HCT116 (cell line): ENCODE measurements at regions not wholly inside any gene's neighbourhood (a gene's known extent, or its start where the extent isn't known, plus 50 kb on each side); places are given as distances from the start of the nearest gene placed in this dataset.

Experiments used
- ATAC-seq: fragments of 200-7000 bp; cut with Tn5 transposase; 2 replicates; pipeline ENCODE4 v1.9.1; 2020; ENCODE audit warnings: mild to moderate bottlenecking, moderate library complexity
- BruUV-seq: library from RNA; stranded (reverse); fragments of 400-500 nt; replicated peaks from 2 replicates; lab custom pipeline; 2021; lab: Mats Ljungman, UMichigan
- CTCF ChIA-PET: fragments of 300-600 bp; sonication (Branson Sonifier 250); formaldehyde crosslinking; loops from one replicate; lab custom pipeline; 2021; ENCODE audit warnings: antibody characterized with exemption; lab: Charles Lee
- POLR2A ChIA-PET: fragments of 300-600, 350-600 bp; sonication (Branson Sonifier 250); formaldehyde crosslinking; loops from one replicate; lab custom pipeline; 2021; ENCODE audit warnings: antibody characterized with exemption; lab: Charles Lee
- RAD21 ChIA-PET, 2 experiments: fragments of 300-600 bp; sonication (Branson Sonifier 250); formaldehyde crosslinking; loops; one replicate each; lab custom pipeline; 2023; ENCODE audit warnings: low total read pairs in 2 of 2; ENCODE audit not compliant: uncharacterized antibody in 2 of 2, unreplicated experiment in 2 of 2, low non-redundant PET in 1 of 2; lab: Charles Lee
- DNase-seq: peaks from one replicate; pipeline ENCODE4 v3.0.0-alpha.2; 2010; ENCODE audit warnings: low read depth, low spot score
- H2AFZ ChIP-seq: fragments of 200-600 bp; shearing (Covaris generic), sonication (generic); 2 replicates; pipeline ENCODE4 v1.6.1; 2017; ENCODE audit warnings: low read depth, mixed run types, mixed read lengths, antibody characterized with exemption, low read length; ENCODE audit not compliant: poor library complexity, severe bottlenecking
- H3K27ac ChIP-seq: 2 replicates; pipeline ENCODE4 v1.5.1; 2012; ENCODE audit warnings: low read depth, low read length
- H3K27me3 ChIP-seq: fragments of 200-600 bp; sonication (generic); 2 replicates; pipeline ENCODE4 v1.6.1; 2016; ENCODE audit warnings: mixed run types, low read length, mixed read lengths; ENCODE audit not compliant: insufficient read depth
- H3K36me3 ChIP-seq, 2 experiments: fragments of 200-500 bp in 1 of 2; fragments of 200-600 bp in 1 of 2; sonication (Bioruptor generic) in 1 of 2; sonication (generic) in 1 of 2; 2 replicates each; pipeline versions ENCODE4 v1.5.1 to v1.6.1; 2014 to 2016; ENCODE audit warnings: low read length in 2 of 2, inconsistent platforms in 1 of 2, mixed read lengths in 1 of 2, mixed run types in 1 of 2; ENCODE audit not compliant: insufficient read depth in 2 of 2, control insufficient read depth in 1 of 2
- H3K4me1 ChIP-seq, 2 experiments: fragments of 200-600 bp in 1 of 2; sonication (generic) in 1 of 2; 2 replicates each; pipeline versions ENCODE4 v1.5.1 to v1.6.1; 2012 to 2017; ENCODE audit warnings: low read length in 2 of 2, inconsistent platforms in 1 of 2, mild to moderate bottlenecking in 1 of 2, mixed read lengths in 1 of 2, mixed run types in 1 of 2, moderate library complexity in 1 of 2; ENCODE audit not compliant: insufficient read depth in 2 of 2, control insufficient read depth in 1 of 2
- H3K4me2 ChIP-seq: fragments of 200-600 bp; sonication (generic); 2 replicates; pipeline ENCODE4 v1.6.1; 2017; ENCODE audit warnings: mixed run types, low read length, mixed read lengths
- H3K4me3 ChIP-seq, 2 experiments: fragments of 200-600 bp in 1 of 2; sonication (generic) in 1 of 2; replicated peaks in 1 of 2; 2 replicates each; pipeline ENCODE4 v1.5.1; 2011 to 2016; ENCODE audit warnings: low read length in 2 of 2, control low read depth in 1 of 2, low read depth in 1 of 2, mild to moderate bottlenecking in 1 of 2, mixed read lengths in 1 of 2, mixed run types in 1 of 2
- H3K79me2 ChIP-seq: fragments of 200-600 bp; sonication (generic); 2 replicates; pipeline ENCODE4 v1.6.1; 2017; ENCODE audit warnings: mild to moderate bottlenecking, mixed run types, low read length, moderate library complexity, mixed read lengths; ENCODE audit not compliant: insufficient read depth
- H3K9ac ChIP-seq: fragments of 200-600 bp; sonication (generic); 2 replicates; pipeline ENCODE4 v1.6.1; 2016; ENCODE audit warnings: low read length, mixed read lengths
- H3K9me2 ChIP-seq: fragments of 200-600 bp; sonication (generic), shearing (Covaris generic); 2 replicates; pipeline ENCODE4 v1.6.1; 2017; ENCODE audit warnings: mixed run types, mild to moderate bottlenecking, moderate library complexity; ENCODE audit not compliant: insufficient read depth
- H3K9me3 ChIP-seq, 2 experiments: fragments of 200-500 bp in 1 of 2; fragments of 200-600 bp in 1 of 2; sonication (Bioruptor generic) in 1 of 2; sonication (generic) in 1 of 2; 2 replicates each; pipeline ENCODE4 v1.6.1; 2014 to 2017; ENCODE audit warnings: low read length in 2 of 2, mixed read lengths in 2 of 2, inconsistent platforms in 1 of 2, low read depth in 1 of 2, mild to moderate bottlenecking in 1 of 2, mixed run types in 1 of 2, moderate library complexity in 1 of 2; ENCODE audit not compliant: control insufficient read depth in 1 of 2, insufficient read depth in 1 of 2
- H4K20me1 ChIP-seq: fragments of 200-600 bp; sonication (generic), shearing (Covaris generic); 2 replicates; pipeline ENCODE4 v1.6.1; 2017; ENCODE audit warnings: mixed run types, mild to moderate bottlenecking, moderate library complexity; ENCODE audit not compliant: insufficient read depth
- EGR1 ChIP-seq: IDR thresholded peaks from 2 replicates; pipeline ENCODE4 v1.6.1; 2012; ENCODE audit warnings: low read depth
- FOSL1 ChIP-seq: IDR thresholded peaks from 2 replicates; pipeline ENCODE4 v1.6.1; 2012; ENCODE audit warnings: low read depth
- POLR2AphosphoS5 ChIP-seq: IDR thresholded peaks from 2 replicates; pipeline ENCODE4 v1.6.1; 2011; ENCODE audit warnings: mild to moderate bottlenecking, low read depth, low read length, moderate library complexity
- RAD21 ChIP-seq: IDR thresholded peaks from 2 replicates; pipeline ENCODE4 v1.6.1; 2012; ENCODE audit warnings: low read depth, mild to moderate bottlenecking
- SIN3A ChIP-seq: IDR thresholded peaks from 2 replicates; pipeline ENCODE4 v1.6.1; 2012; ENCODE audit warnings: low read depth
- SRF ChIP-seq: IDR thresholded peaks from 2 replicates; pipeline ENCODE4 v1.6.1; 2012; ENCODE audit warnings: low read depth
- YY1 ChIP-seq: IDR thresholded peaks from 2 replicates; pipeline ENCODE4 v1.6.1; 2011; ENCODE audit warnings: low read length, low read depth, moderate library complexity, mild to moderate bottlenecking; ENCODE audit not compliant: insufficient replicate concordance; ENCODE audit errors: extremely low read depth
- ZNF274 ChIP-seq: fragments of 200-500 bp; sonication (Bioruptor generic); IDR thresholded peaks from 2 replicates; pipeline ENCODE4 v1.6.1; 2014; ENCODE audit warnings: mild to moderate bottlenecking, low read depth, low read length, inconsistent platforms
- intact Hi-C: fragments of 100-400 bp; cut with micrococcal nuclease; formaldehyde crosslinking; loops from 2 replicates; pipeline ENCODE4 v1.10.0; 2022
- TF ChIP-seq, protein P1 (sequence below): IDR thresholded peaks from 2 replicates; pipeline ENCODE4 v1.6.1; 2012
- TF ChIP-seq, protein P2 (sequence below), 3 experiments: fragments of 200-600 bp in 1 of 3; sonication (generic) in 1 of 3; IDR thresholded peaks in 2 of 3; conservative IDR thresholded peaks in 1 of 3; 2 replicates each; pipeline ENCODE4 v1.5.1; 2012 to 2017; ENCODE audit warnings: low read depth in 2 of 3, low read length in 2 of 3, antibody characterized with exemption in 1 of 3, borderline replicate concordance in 1 of 3, control low read depth in 1 of 3, mild to moderate bottlenecking in 1 of 3, mixed read lengths in 1 of 3, mixed run types in 1 of 3, moderate library complexity in 1 of 3; ENCODE audit not compliant: insufficient read depth in 1 of 3

DNA sequence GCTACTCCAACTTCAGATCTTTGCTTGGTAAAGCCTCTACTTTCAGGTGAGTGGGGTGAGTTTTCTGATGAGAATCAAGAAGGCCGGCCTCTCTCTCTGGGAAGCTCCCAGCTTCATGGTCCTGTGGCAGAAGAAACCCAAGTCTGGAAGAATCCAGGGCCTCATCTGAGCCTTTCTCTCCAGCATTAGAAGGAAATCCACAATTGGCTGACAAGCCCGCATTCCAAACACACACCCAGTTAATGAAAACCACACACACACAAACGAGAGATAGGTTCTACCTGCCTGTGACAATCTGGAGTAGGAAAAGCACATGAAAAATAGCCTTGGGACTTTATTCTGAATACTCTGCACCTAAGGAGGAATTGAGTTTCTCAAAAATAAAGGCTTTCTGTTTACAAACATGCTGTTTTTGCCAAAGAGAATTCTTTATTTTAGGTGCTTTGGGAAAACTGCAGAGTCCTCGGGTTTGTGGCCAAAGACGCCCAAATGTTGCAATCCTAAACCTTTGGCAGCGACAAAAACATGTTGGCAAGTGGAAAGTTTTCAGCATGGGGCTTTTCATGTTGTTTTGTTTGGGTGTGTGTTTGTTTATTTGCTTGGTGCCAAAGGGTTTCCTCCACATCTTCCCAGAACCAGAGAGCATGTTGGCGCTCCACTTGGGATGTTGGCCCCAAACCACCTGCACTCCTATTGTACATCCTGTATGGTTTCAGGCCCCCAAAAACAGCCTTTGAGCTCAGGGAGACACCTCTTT is 216.2 kb downstream of the SETD4 start:
- Histone ChIP-seq H3K9me2 (no peaks in the 10 kb centered on the region), H3K79me2 (no peaks in the 10 kb centered on the region), H3K4me2 (no peak overlapping the region), H3K9ac (no peak overlapping the region), H3K27ac (no peak overlapping the region), H3K4me1 (no peaks in the 10 kb centered on the region), H4K20me1 (no peaks in the 10 kb centered on the region)
- ATAC-seq = no peak
- RAD21 ChIA-PET = no interaction called here
- no peak for DNase-seq
- BruUV-seq = no TSS peak
- TF ChIP-seq SIN3A = no peak
- TF ChIP-seq, all 23 proteins: peak for 0
- no peaks in the 10 kb centered on the region for H3K36me3 ChIP-seq
- H3K9me3 ChIP-seq = no peaks in the 10 kb centered on the region
- intact Hi-C loops = loop anchor here (5.0 to 10.0 kb wide), 4 partner anchors 409 to 1152 kb away; no protein-coding TSS in a partner anchor
- no peak overlapping the region for H3K4me3 ChIP-seq
- ChIA-PET CTCF (interaction anchor here (1.3 kb wide), 1 partner anchor 97 kb away, joined by 3 read pairs; no protein-coding TSS in a partner anchor), POLR2A (no interaction called here)
- H2AFZ ChIP-seq = no peak overlapping the region
- H3K27me3 ChIP-seq = no peaks in the 10 kb centered on the region

DNA sequence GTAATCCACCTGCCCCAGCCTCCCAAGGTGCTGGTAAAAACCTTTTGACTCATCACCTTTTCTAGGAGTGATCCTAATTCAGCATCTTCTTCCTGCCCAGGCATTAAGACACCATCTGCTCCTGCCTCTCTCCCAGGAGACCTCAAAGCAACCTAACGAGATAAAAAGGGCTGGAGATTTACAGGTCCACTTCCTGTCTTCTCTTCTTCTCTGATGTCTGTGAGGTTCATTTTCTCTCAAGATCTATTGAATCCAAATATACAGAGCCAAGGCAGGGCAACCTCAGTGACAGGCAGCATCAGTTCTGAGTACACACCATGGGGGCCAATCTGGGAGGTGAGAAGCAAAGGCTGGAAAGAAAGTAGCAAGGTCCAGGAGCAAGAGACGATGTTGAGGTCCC is 219.4 kb downstream of the SETD4 start:
- Histone ChIP-seq H3K27ac (no peak overlapping the region), H3K9me3 (no peaks in the 10 kb centered on the region), H4K20me1 (no peaks in the 10 kb centered on the region), H3K4me2 (no peak overlapping the region), H3K79me2 (no peaks in the 10 kb centered on the region), H3K36me3 (no peaks in the 10 kb centered on the region), H3K27me3 (no peaks in the 10 kb centered on the region), H3K4me1 (no peaks in the 10 kb centered on the region), H3K4me3 (no peak overlapping the region), H2AFZ (no peak overlapping the region), H3K9me2 (no peaks in the 10 kb centered on the region), H3K9ac (no peak overlapping the region)
- ChIA-PET POLR2A (no interaction called here), CTCF (interaction anchor here (0.8 to 2.3 kb wide), 5 partner anchors 99 to 1095 kb away, joined by 4 to 36 read pairs (median 5); no protein-coding TSS in a partner anchor), RAD21 (interaction anchor here in 1 of 2 experiments (1.1 kb wide), 1 partner anchor 1095 kb away, joined by 3 read pairs; no protein-coding TSS in a partner anchor)
- no peak for ATAC-seq
- DNase-seq = no peak
- no TSS peak for BruUV-seq
- TF ChIP-seq POLR2AphosphoS5 (no peak), SRF (no peak), YY1 (no peak), FOSL1 (no peak), RAD21 (no peak), ZNF274 (no peak), EGR1 (no peak)
- TF ChIP-seq, protein P1, sequence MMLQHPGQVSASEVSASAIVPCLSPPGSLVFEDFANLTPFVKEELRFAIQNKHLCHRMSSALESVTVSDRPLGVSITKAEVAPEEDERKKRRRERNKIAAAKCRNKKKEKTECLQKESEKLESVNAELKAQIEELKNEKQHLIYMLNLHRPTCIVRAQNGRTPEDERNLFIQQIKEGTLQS = no peak
- TF ChIP-seq, protein P2, sequence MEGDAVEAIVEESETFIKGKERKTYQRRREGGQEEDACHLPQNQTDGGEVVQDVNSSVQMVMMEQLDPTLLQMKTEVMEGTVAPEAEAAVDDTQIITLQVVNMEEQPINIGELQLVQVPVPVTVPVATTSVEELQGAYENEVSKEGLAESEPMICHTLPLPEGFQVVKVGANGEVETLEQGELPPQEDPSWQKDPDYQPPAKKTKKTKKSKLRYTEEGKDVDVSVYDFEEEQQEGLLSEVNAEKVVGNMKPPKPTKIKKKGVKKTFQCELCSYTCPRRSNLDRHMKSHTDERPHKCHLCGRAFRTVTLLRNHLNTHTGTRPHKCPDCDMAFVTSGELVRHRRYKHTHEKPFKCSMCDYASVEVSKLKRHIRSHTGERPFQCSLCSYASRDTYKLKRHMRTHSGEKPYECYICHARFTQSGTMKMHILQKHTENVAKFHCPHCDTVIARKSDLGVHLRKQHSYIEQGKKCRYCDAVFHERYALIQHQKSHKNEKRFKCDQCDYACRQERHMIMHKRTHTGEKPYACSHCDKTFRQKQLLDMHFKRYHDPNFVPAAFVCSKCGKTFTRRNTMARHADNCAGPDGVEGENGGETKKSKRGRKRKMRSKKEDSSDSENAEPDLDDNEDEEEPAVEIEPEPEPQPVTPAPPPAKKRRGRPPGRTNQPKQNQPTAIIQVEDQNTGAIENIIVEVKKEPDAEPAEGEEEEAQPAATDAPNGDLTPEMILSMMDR (IDR thresholded peaks at IDR 0.05 in 2 of 3, conservative IDR thresholded peaks at IDR 0.05 in 1 of 3; ENCODE audit: borderline replicate concordance in 1 of 3, insufficient read depth in 1 of 3, low read depth in 2 of 3, low read length in 2 of 3) = no peak
- intact Hi-C loops = loop anchor here (1.0 to 10.0 kb wide), 9 partner anchors 187 to 1149 kb away; no protein-coding TSS in a partner anchor
